Stomach (tissue), 4 donors: ENCODE measurements at regions not wholly inside any gene's neighbourhood (a gene's known extent, or its start where the extent isn't known, plus 50 kb on each side); places are given as distances from the start of the nearest gene placed in this dataset.

ENCODE experiments used
- EP300 ChIP-seq: sonication (generic); formaldehyde crosslinking; IDR thresholded peaks from one replicate; pipeline ENCODE4 v1.6.1; 2017; ENCODE audit warnings: antibody characterized with exemption
- POLR2A ChIP-seq, 4 donors: fragments of 450-650 bp; IDR thresholded peaks; one replicate each; pipeline ENCODE4 v1.6.1; 2016; ENCODE audit warnings: antibody characterized with exemption in 4 of 4, control low read depth in 2 of 4, mild to moderate bottlenecking in 1 of 4, moderate library complexity in 1 of 4
- TF ChIP-seq, protein P1 (sequence below), 7 experiments: fragments of 450-650 bp in 4 of 7; fragments of 200-600 bp in 3 of 7; sonication (generic) in 3 of 7; IDR thresholded peaks; one replicate each; pipeline ENCODE4 v1.5.1; 2016 to 2019; ENCODE audit warnings: antibody characterized with exemption in 7 of 7, control low read depth in 2 of 7, mild to moderate bottlenecking in 1 of 7

DNA sequence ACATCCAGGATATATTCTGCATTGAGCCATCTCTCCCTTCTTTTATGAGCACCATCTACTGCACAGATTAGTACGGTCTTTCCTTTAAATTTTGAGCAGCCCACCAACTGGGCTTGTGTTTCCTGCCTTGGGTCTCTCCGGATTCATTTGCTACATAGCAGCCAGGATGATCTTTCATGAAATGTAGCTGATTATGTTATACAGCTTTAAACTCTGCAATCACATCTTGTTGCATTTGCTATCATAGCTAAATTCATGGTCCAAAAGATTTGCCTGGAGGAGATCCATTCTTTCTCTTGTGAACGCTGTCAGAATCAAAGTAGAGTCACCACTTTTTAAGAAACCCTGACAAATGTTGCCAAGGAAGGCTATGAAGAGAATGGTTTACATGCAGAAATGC lies 215.1 kb upstream of the LRRTM4 start:
- TF ChIP-seq, protein P1, sequence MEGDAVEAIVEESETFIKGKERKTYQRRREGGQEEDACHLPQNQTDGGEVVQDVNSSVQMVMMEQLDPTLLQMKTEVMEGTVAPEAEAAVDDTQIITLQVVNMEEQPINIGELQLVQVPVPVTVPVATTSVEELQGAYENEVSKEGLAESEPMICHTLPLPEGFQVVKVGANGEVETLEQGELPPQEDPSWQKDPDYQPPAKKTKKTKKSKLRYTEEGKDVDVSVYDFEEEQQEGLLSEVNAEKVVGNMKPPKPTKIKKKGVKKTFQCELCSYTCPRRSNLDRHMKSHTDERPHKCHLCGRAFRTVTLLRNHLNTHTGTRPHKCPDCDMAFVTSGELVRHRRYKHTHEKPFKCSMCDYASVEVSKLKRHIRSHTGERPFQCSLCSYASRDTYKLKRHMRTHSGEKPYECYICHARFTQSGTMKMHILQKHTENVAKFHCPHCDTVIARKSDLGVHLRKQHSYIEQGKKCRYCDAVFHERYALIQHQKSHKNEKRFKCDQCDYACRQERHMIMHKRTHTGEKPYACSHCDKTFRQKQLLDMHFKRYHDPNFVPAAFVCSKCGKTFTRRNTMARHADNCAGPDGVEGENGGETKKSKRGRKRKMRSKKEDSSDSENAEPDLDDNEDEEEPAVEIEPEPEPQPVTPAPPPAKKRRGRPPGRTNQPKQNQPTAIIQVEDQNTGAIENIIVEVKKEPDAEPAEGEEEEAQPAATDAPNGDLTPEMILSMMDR (IDR thresholded peaks at IDR 0.05): no peak
- TF ChIP-seq POLR2A (IDR thresholded peaks at IDR 0.05) (no peak), EP300 (no peak)
